Hepatocyte (in vitro differentiated cells): ENCODE measurements at regions not wholly inside any gene's neighbourhood (a gene's known extent, or its start where the extent isn't known, plus 50 kb on each side); places are given as distances from the start of the nearest gene placed in this dataset.

Source experiments
- DNase-seq: peaks from one replicate; pipeline ENCODE4 v3.0.0-alpha.2; 2016; ENCODE audit warnings: low spot score
- H2AFZ ChIP-seq: fragments of 200-600 bp; sonication (generic); 2 replicates; pipeline ENCODE4 v1.6.0; 2016; ENCODE audit warnings: antibody characterized with exemption, mild to moderate bottlenecking
- H3K27ac ChIP-seq: fragments of 200-600 bp; sonication (generic); 2 replicates; pipeline ENCODE4 v1.5.1; 2016; ENCODE audit warnings: mild to moderate bottlenecking
- H3K27me3 ChIP-seq: fragments of 200-600 bp; sonication (generic); 2 replicates; pipeline ENCODE4 v1.6.1; 2016
- H3K36me3 ChIP-seq: fragments of 200-600 bp; sonication (generic); replicated peaks from 2 replicates; pipeline ENCODE4 v1.5.1; 2016; ENCODE audit warnings: low read depth; ENCODE audit not compliant: insufficient read depth
- H3K4me1 ChIP-seq: fragments of 200-600 bp; sonication (generic); 2 replicates; pipeline ENCODE4 v1.5.1; 2016; ENCODE audit warnings: mild to moderate bottlenecking, moderate library complexity; ENCODE audit not compliant: insufficient read depth
- H3K4me2 ChIP-seq: fragments of 200-600 bp; sonication (generic); 2 replicates; pipeline ENCODE4 v1.6.0; 2016
- H3K4me3 ChIP-seq: fragments of 200-600 bp; sonication (generic); 2 replicates; pipeline ENCODE4 v1.5.1; 2016; ENCODE audit warnings: mild to moderate bottlenecking
- H3K79me2 ChIP-seq: fragments of 200-600 bp; sonication (generic); 2 replicates; pipeline ENCODE4 v1.6.0; 2017; ENCODE audit warnings: mild to moderate bottlenecking
- H3K9me2 ChIP-seq: fragments of 200-600 bp; sonication (generic); replicated peaks from 2 replicates; pipeline ENCODE4 v1.6.0; 2017; ENCODE audit warnings: mild to moderate bottlenecking; ENCODE audit not compliant: insufficient read depth
- H3K9me3 ChIP-seq: fragments of 200-600 bp; sonication (generic); 2 replicates; pipeline ENCODE4 v1.5.1; 2016; ENCODE audit warnings: low read depth, mild to moderate bottlenecking
- H4K20me1 ChIP-seq: fragments of 200-600 bp; sonication (generic); 2 replicates; pipeline ENCODE4 v1.6.0; 2016; ENCODE audit warnings: mild to moderate bottlenecking; ENCODE audit not compliant: insufficient read depth, poor library complexity, severe bottlenecking
- EZH2 ChIP-seq: fragments of 200-600 bp; sonication (generic); IDR thresholded peaks from 2 replicates; pipeline ENCODE4 v1.6.1; 2016; ENCODE audit warnings: antibody characterized with exemption, mild to moderate bottlenecking, borderline replicate concordance
- EZH2phosphoT487 ChIP-seq: fragments of 200-600 bp; sonication (generic); IDR thresholded peaks from one replicate; pipeline ENCODE4 v1.6.1; 2018; ENCODE audit warnings: antibody characterized with exemption, mild to moderate bottlenecking, low read depth, moderate library complexity; ENCODE audit not compliant: unreplicated experiment, severe bottlenecking
- WGBS: methylation state at CpG from one replicate; pipeline ENCODE4 v1.1.6; 2016; ENCODE audit warnings: low lambda C conversion rate; ENCODE audit errors: missing lambda C conversion rate; 5-methylcytosine and 5-hydroxymethylcytosine counted together
- TF ChIP-seq, protein P1 (sequence below): fragments of 200-600 bp; sonication (generic); IDR thresholded peaks from 2 replicates; pipeline ENCODE4 v1.5.1; 2016; ENCODE audit warnings: antibody characterized with exemption, mild to moderate bottlenecking; ENCODE audit not compliant: poor library complexity

GRCh38 chr9:7369384-7369821, 430.2 kb downstream of the DMAC1 start:
- Histone ChIP-seq H3K9me2 (no peaks in the 10 kb centered on the region), H3K4me2 (no peak overlapping the region), H3K36me3 (no peaks in the 10 kb centered on the region), H3K79me2 (no peaks in the 10 kb centered on the region), H3K27me3 (no peaks in the 10 kb centered on the region), H3K4me3 (no peak overlapping the region), H2AFZ (no peak overlapping the region), H3K27ac (no peak overlapping the region), H3K9me3 (no peaks in the 10 kb centered on the region), H3K4me1 (peaks cover 13% of the 10 kb centered on the region), H4K20me1 (no peaks in the 10 kb centered on the region)
- TF ChIP-seq, protein P1, sequence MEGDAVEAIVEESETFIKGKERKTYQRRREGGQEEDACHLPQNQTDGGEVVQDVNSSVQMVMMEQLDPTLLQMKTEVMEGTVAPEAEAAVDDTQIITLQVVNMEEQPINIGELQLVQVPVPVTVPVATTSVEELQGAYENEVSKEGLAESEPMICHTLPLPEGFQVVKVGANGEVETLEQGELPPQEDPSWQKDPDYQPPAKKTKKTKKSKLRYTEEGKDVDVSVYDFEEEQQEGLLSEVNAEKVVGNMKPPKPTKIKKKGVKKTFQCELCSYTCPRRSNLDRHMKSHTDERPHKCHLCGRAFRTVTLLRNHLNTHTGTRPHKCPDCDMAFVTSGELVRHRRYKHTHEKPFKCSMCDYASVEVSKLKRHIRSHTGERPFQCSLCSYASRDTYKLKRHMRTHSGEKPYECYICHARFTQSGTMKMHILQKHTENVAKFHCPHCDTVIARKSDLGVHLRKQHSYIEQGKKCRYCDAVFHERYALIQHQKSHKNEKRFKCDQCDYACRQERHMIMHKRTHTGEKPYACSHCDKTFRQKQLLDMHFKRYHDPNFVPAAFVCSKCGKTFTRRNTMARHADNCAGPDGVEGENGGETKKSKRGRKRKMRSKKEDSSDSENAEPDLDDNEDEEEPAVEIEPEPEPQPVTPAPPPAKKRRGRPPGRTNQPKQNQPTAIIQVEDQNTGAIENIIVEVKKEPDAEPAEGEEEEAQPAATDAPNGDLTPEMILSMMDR: no peak
- TF ChIP-seq EZH2 (no peak), EZH2phosphoT487 (no peak)
- DNase-seq: no peak
- WGBS: 90% methylated on average over 2 of the region's 2 CpGs

DNA sequence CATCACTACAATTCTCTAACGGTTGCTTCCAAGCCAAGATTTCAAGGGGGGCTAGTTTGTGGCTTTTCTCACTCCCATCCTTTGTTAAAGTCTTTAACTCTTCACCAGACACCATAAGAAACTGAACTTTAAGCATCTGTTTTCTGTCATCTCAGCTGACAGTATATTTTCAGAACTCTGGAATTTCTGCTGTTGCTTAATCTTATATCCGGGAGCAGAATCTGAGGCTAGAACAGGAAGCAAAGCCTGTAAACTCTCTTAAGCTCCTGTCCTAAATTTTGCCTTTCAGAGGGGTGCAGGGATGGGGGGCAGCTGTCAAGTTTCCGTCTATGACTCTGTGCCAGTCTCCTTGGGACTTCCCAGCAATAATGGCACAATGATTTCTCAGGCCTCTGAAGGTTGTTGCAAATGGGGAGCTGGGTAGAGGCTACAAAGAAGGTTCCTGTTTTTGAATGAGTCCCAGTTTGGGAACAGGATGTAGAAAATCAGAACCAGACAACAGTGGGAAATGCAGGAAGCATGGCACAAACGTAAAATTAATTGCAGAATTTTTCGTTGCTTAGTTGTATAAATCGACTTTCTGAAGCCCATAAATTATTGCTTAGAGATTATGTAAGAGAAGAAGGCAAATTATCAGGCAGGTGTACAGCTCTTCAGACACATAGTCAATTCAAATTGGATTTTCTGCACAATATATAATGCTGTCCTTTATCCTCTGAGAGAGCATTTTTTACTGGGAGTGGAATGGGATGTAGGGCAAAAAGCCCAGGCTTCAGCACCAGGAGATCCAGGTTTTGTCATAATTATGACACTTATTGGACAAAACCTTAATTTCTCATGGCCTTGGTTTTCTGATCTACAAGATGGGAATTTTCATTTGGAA, 430.9 kb downstream of the DMAC1 start:
- H2AFZ ChIP-seq: no peak overlapping the region
- H3K4me1 ChIP-seq: peaks cover 20% of the 10 kb centered on the region
- no peaks in the 10 kb centered on the region for H3K9me2 ChIP-seq
- H3K4me3 ChIP-seq: no peak overlapping the region
- peak overlapping the region; percentile 63 for H3K27ac ChIP-seq
- H4K20me1 ChIP-seq: no peaks in the 10 kb centered on the region
- H3K79me2 ChIP-seq: no peaks in the 10 kb centered on the region
- WGBS: 48% methylated on average over 6 of the region's 6 CpGs
- H3K36me3 ChIP-seq: no peaks in the 10 kb centered on the region
- H3K9me3 ChIP-seq: no peaks in the 10 kb centered on the region
- H3K27me3 ChIP-seq: no peaks in the 10 kb centered on the region
- peak; percentile 35 for DNase-seq
- no peak overlapping the region for H3K4me2 ChIP-seq
- TF ChIP-seq EZH2 (no peak), EZH2phosphoT487 (no peak)
- TF ChIP-seq, protein P1: no peak

DNA sequence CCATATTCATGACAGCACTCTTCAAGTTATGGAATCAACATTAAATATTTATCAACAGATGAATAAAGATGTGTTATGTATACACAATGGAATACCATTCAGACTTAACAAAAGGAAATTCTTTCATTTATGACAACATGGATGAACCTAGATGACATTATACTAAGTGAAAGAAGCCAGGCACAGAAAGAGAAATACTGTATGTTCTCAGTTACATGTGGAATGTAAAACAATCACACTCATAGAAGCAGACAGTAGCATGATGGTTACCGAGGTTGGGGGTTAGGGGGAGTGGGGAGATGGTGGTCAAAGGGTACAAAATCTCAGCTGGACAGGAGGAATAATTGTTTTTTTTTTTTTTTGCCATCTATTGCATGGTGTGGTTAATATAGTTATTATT, 431.9 kb downstream of the DMAC1 start:
- H3K36me3 ChIP-seq: no peaks in the 10 kb centered on the region

More for the DNA sequence above, 431.9 kb downstream of the DMAC1 start:
- H3K27ac ChIP-seq: peak overlapping the region; percentile 1
- no peaks in the 10 kb centered on the region for H3K9me2 ChIP-seq
- TF ChIP-seq EZH2 (no peak), EZH2phosphoT487 (no peak)
- TF ChIP-seq, protein P1: no peak
- no peaks in the 10 kb centered on the region for H3K9me3 ChIP-seq
- no peak overlapping the region for H3K4me2 ChIP-seq
- 50% methylated on average over 1 of the region's 1 CpG for WGBS
- no peaks in the 10 kb centered on the region for H3K27me3 ChIP-seq
- peaks cover 26% of the 10 kb centered on the region for H3K4me1 ChIP-seq
- no peak overlapping the region for H2AFZ ChIP-seq
- no peak for DNase-seq
- H3K4me3 ChIP-seq: no peak overlapping the region
- H4K20me1 ChIP-seq: no peaks in the 10 kb centered on the region
- H3K79me2 ChIP-seq: no peaks in the 10 kb centered on the region
